ENCODE measurements at regions not wholly inside any gene's neighbourhood (a gene's known extent, or its start where the extent isn't known, plus 50 kb on each side); places are given as distances from the start of the nearest gene placed in this dataset.
"Not testable (repeated sequence)": the region's sequence is repeated elsewhere in the genome, so short reads cannot be mapped to it uniquely, and the experiment has no call there.

GRCh38 chr15:66635006-66635405 is 67.0 kb upstream of the SMAD6 start:
- no peak for DNase-seq

GRCh38 chr15:66635817-66636216 is 66.2 kb upstream of the SMAD6 start:
- DNase-seq: no peak

- not testable (repeated sequence) for DNase-seq
Measured at GRCh38 chr15:66637044-66637443, 65.0 kb upstream of the SMAD6 start.

- DNase-seq: no peak
Measured at GRCh38 chr15:66638377-66638776, 63.7 kb upstream of the SMAD6 start.

- DNase-seq: no peak
Measured at GRCh38 chr15:66641485-66642315, 60.3 kb upstream of the SMAD6 start.

- DNase-seq: no peak
Measured at GRCh38 chr15:66642514-66642913, 59.5 kb upstream of the SMAD6 start.

- DNase-seq: no peak
Measured at GRCh38 chr15:66643033-66643432, 59.0 kb upstream of the SMAD6 start.

GRCh38 chr15:66644000-66644787 is 57.8 kb upstream of the SMAD6 start:
- no peak for DNase-seq

GRCh38 chr15:66644869-66645268 is 57.2 kb upstream of the SMAD6 start:
- DNase-seq: no peak

GRCh38 chr15:66646308-66646707 is 55.7 kb upstream of the SMAD6 start:
- DNase-seq: no peak

GRCh38 chr15:66646799-66647198 is 55.2 kb upstream of the SMAD6 start:
- DNase-seq: no peak

GRCh38 chr15:66647358-66647757 is 54.7 kb upstream of the SMAD6 start:
- DNase-seq: no peak

- DNase-seq: no peak
Measured at GRCh38 chr15:66648588-66648987, 53.4 kb upstream of the SMAD6 start.

GRCh38 chr15:66649235-66649984 is 52.6 kb upstream of the SMAD6 start:
- no peak for DNase-seq

GRCh38 chr15:66650433-66650832 is 51.6 kb upstream of the SMAD6 start:
- no peak for DNase-seq

- DNase-seq: no peak
Measured at GRCh38 chr15:66651198-66651597, 50.8 kb upstream of the SMAD6 start.

GRCh38 chr15:66651913-66652642 is 50.0 kb upstream of the SMAD6 start:
- no peak for DNase-seq

Data from amygdala (tissue), 56 donors.